ENCODE measurements at regions not wholly inside any gene's neighbourhood (a gene's known extent, or its start where the extent isn't known, plus 50 kb on each side); places are given as distances from the start of the nearest gene placed in this dataset.

DNA sequence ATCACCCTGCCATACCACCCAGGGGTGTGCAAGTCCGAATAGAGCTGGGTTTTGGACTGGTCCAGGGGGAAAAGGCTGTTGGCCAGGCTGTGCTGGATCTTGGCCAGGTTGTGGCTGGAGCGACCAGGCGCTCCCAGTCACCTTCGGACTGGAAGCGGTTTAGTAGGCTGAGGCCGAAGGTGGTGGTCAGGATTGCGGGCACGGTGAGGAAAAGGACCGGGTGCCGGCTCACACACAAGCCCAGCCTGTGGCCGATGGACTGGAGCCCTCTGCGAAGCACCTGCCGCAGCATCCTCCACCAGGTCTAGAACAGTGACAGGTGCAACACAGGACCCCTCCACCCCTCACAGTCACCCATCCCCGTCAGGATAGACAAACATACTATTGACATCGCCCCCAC lies 590.6 kb upstream of the PTCHD4 start:
- POLR2A ChIA-PET = no interaction called here
- no peak overlapping the region for H3K27ac Mint-ChIP-seq
- DNase-seq = no peak
- intact Hi-C loops (cut with micrococcal nuclease) = no loop called here
- no peak for TF ChIP-seq CTCF (IDR thresholded peaks at IDR 0.05)
- ATAC-seq = no peak
- H3K36me3 Mint-ChIP-seq (ENCODE audit: low read depth) = no peaks in the 10 kb centered on the region
- CTCF ChIA-PET = no interaction called here
- H3K4me3 Mint-ChIP-seq = no peak overlapping the region
- H3K27me3 Mint-ChIP-seq = no peaks in the 10 kb centered on the region
- peaks cover 25% of the 10 kb centered on the region for H3K9me3 Mint-ChIP-seq
- H3K4me1 Mint-ChIP-seq (ENCODE audit: low read depth) = no peaks in the 10 kb centered on the region

- Mint-ChIP-seq H3K27ac (no peak overlapping the region), H3K36me3 (ENCODE audit: low read depth) (no peaks in the 10 kb centered on the region), H3K9me3 (peaks cover 28% of the 10 kb centered on the region), H3K4me1 (ENCODE audit: low read depth) (no peaks in the 10 kb centered on the region), H3K4me3 (no peak overlapping the region), H3K27me3 (no peaks in the 10 kb centered on the region)
- ATAC-seq = no peak
- intact Hi-C loops (cut with micrococcal nuclease) = no loop called here
- ChIA-PET POLR2A (no interaction called here), CTCF (no interaction called here)
- no peak for DNase-seq
- TF ChIP-seq CTCF (IDR thresholded peaks at IDR 0.05) = no peak
Observed at GRCh38 chr6:48695872-48696271, 584.9 kb upstream of the PTCHD4 start.

GRCh38 chr6:48691420-48691819 lies 580.4 kb upstream of the PTCHD4 start:
- intact Hi-C loops (cut with micrococcal nuclease) = no loop called here
- CTCF ChIA-PET = no interaction called here
- H3K4me3 Mint-ChIP-seq = no peak overlapping the region
- H3K4me1 Mint-ChIP-seq (ENCODE audit: low read depth) = no peaks in the 10 kb centered on the region
- ATAC-seq = no peak
- TF ChIP-seq CTCF (IDR thresholded peaks at IDR 0.05) = no peak
- H3K9me3 Mint-ChIP-seq = peaks cover 38% of the 10 kb centered on the region
- H3K36me3 Mint-ChIP-seq (ENCODE audit: low read depth) = no peaks in the 10 kb centered on the region
- no peak for DNase-seq
- no peaks in the 10 kb centered on the region for H3K27me3 Mint-ChIP-seq
- POLR2A ChIA-PET = no interaction called here
- H3K27ac Mint-ChIP-seq = no peak overlapping the region

DNA sequence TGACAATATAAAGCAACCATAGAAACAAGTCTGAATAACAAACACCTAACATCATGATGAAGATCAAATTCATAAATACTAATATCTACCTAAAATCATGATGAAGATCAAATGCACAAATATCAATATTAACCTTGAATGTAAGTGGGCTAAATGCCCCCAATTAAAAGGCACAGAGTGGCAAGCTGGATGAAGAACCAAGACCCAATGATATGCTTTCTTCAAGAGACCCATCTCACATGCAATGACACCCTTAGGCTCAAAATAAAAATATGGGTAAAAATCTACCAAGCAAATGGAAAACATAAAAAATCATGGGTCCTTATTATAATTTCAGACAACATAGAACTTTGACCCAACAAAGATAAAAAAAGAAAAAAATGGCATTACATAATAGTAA lies 578.5 kb upstream of the PTCHD4 start:
- H3K27ac Mint-ChIP-seq = no peak overlapping the region
- DNase-seq = no peak
- POLR2A ChIA-PET = no interaction called here
- intact Hi-C loops (cut with micrococcal nuclease) = no loop called here
- no peaks in the 10 kb centered on the region for H3K36me3 Mint-ChIP-seq (ENCODE audit: low read depth)
- H3K9me3 Mint-ChIP-seq = peaks cover 38% of the 10 kb centered on the region
- no peak for TF ChIP-seq CTCF (IDR thresholded peaks at IDR 0.05)
- H3K27me3 Mint-ChIP-seq = no peaks in the 10 kb centered on the region
- H3K4me1 Mint-ChIP-seq (ENCODE audit: low read depth) = no peaks in the 10 kb centered on the region
- CTCF ChIA-PET = no interaction called here
- ATAC-seq = no peak
- no peak overlapping the region for H3K4me3 Mint-ChIP-seq

DNA sequence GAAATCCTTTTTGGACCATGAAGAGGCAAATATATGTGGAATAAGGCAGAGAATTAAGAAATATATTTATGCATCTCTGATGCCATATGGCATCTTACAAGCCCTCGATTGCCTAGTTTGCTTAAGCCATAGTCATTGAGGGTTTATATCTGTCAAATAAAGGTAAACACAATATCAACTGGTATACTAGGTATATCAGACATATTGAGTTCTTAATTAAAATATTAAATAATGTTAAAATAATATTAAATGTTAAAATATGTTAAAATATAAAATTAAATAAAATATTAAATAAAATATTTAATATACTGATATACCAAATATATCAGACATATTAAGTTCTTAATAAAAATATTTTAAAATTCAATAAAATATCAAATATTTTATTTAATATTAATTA lies 567.4 kb upstream of the PTCHD4 start:
- POLR2A ChIA-PET = no interaction called here
- no peak for ATAC-seq
- no peak overlapping the region for H3K4me3 Mint-ChIP-seq

More for the DNA sequence above, 567.4 kb upstream of the PTCHD4 start:
- Mint-ChIP-seq H3K27me3 (no peaks in the 10 kb centered on the region), H3K4me1 (ENCODE audit: low read depth) (no peaks in the 10 kb centered on the region), H3K9me3 (peaks cover 13% of the 10 kb centered on the region), H3K36me3 (ENCODE audit: low read depth) (no peaks in the 10 kb centered on the region), H3K27ac (no peak overlapping the region)
- intact Hi-C loops (cut with micrococcal nuclease) = no loop called here
- no peak for TF ChIP-seq CTCF (IDR thresholded peaks at IDR 0.05)
- CTCF ChIA-PET = no interaction called here
- DNase-seq = no peak
